Peyer's patch (tissue), 4 donors: ENCODE measurements at regions not wholly inside any gene's neighbourhood (a gene's known extent, or its start where the extent isn't known, plus 50 kb on each side); places are given as distances from the start of the nearest gene placed in this dataset.
"Not testable (repeated sequence)": the region's sequence is repeated elsewhere in the genome, so short reads cannot be mapped to it uniquely, and the experiment has no call there.

ENCODE experiments used
- DNase-seq, 3 donors: peaks; one replicate each; pipeline ENCODE4 v3.0.0-alpha.2; 2017 to 2019
- H3K27ac ChIP-seq, 4 donors: fragments of 200-600 bp; sonication (generic); one replicate each; pipeline ENCODE4 v1.5.1; 2016 to 2019
- H3K27me3 ChIP-seq, 2 donors: fragments of 200-600 bp; sonication (generic); one replicate each; pipeline ENCODE4 v1.5.1; 2019
- H3K36me3 ChIP-seq, 3 donors: fragments of 200-600 bp; sonication (generic); one replicate each; pipeline ENCODE4 v1.5.1; 2016 to 2019
- H3K4me1 ChIP-seq, 4 donors: fragments of 200-600 bp; sonication (generic); one replicate each; pipeline ENCODE4 v1.5.1; 2016 to 2019
- H3K4me3 ChIP-seq, 4 donors: fragments of 200-600 bp; sonication (generic); 1 replicate in 3 of 4; 2 replicates in 1 of 4; pipeline ENCODE4 v1.5.1; 2016 to 2019; ENCODE audit warnings: mild to moderate bottlenecking in 1 of 4
- H3K9me3 ChIP-seq, 4 donors: fragments of 200-600 bp; sonication (generic); one replicate each; pipeline ENCODE4 v1.5.1; 2016 to 2019; ENCODE audit warnings: mild to moderate bottlenecking in 1 of 4
- CTCF ChIP-seq, 6 experiments: fragments of 450-650 bp in 4 of 6; fragments of 200-600 bp in 2 of 6; sonication (generic) in 1 of 6; IDR thresholded peaks; one replicate each; pipeline ENCODE4 v1.5.1; 2017 to 2019; ENCODE audit warnings: antibody characterized with exemption in 6 of 6, mild to moderate bottlenecking in 3 of 6, moderate library complexity in 1 of 6
- POLR2A ChIP-seq, 2 donors: fragments of 450-650 bp; IDR thresholded peaks; one replicate each; pipeline ENCODE4 v1.5.1; 2017; ENCODE audit warnings: antibody characterized with exemption in 2 of 2, mild to moderate bottlenecking in 2 of 2, moderate library complexity in 2 of 2

- no peak overlapping the region for H3K27ac ChIP-seq
- no peaks in the 10 kb centered on the region for H3K4me1 ChIP-seq
- H3K9me3 ChIP-seq = peaks cover 0 to 31% (median 6%) of the 10 kb centered on the region in 4 donors
- no peak for TF ChIP-seq POLR2A (IDR thresholded peaks at IDR 0.05)
- no peak for DNase-seq
- no peak overlapping the region for H3K4me3 ChIP-seq
- no peaks in the 10 kb centered on the region for H3K27me3 ChIP-seq
- H3K36me3 ChIP-seq = no peaks in the 10 kb centered on the region
These were observed 107.2 kb upstream of the C2CD4B start for GRCh38 chr15:62272290-62272689.

- TF ChIP-seq POLR2A (IDR thresholded peaks at IDR 0.05) (no peak), CTCF (IDR thresholded peaks at IDR 0.05) (no peak)
- no peak for DNase-seq
- no peaks in the 10 kb centered on the region for H3K9me3 ChIP-seq
- H3K27ac ChIP-seq = no peak overlapping the region
- H3K4me1 ChIP-seq = no peaks in the 10 kb centered on the region
- no peaks in the 10 kb centered on the region for H3K36me3 ChIP-seq
- H3K4me3 ChIP-seq = no peak overlapping the region
- no peaks in the 10 kb centered on the region for H3K27me3 ChIP-seq
These were observed 110.7 kb upstream of the C2CD4B start for GRCh38 chr15:62275831-62276230.

GRCh38 chr15:62277816-62278394 is 112.8 kb upstream of the C2CD4B start:
- Histone ChIP-seq H3K4me1 (no peaks in the 10 kb centered on the region), H3K36me3 (no peaks in the 10 kb centered on the region), H3K27ac (no peak overlapping the region), H3K9me3 (no peaks in the 10 kb centered on the region), H3K27me3 (no peaks in the 10 kb centered on the region), H3K4me3 (no peak overlapping the region)
- no peak for DNase-seq
- TF ChIP-seq CTCF (IDR thresholded peaks at IDR 0.05) (no peak), POLR2A (IDR thresholded peaks at IDR 0.05) (no peak)

- TF ChIP-seq POLR2A (IDR thresholded peaks at IDR 0.05) (no peak), CTCF (IDR thresholded peaks at IDR 0.05) (no peak)
- Histone ChIP-seq H3K4me3 (no peak overlapping the region), H3K36me3 (no peaks in the 10 kb centered on the region), H3K27ac (no peak overlapping the region), H3K27me3 (no peaks in the 10 kb centered on the region), H3K9me3 (no peaks in the 10 kb centered on the region), H3K4me1 (no peaks in the 10 kb centered on the region)
- no peak for DNase-seq
These were observed 113.4 kb upstream of the C2CD4B start for GRCh38 chr15:62278534-62278933.

- Histone ChIP-seq H3K4me3 (no peak overlapping the region), H3K9me3 (no peaks in the 10 kb centered on the region), H3K4me1 (no peaks in the 10 kb centered on the region), H3K36me3 (no peaks in the 10 kb centered on the region), H3K27me3 (no peaks in the 10 kb centered on the region), H3K27ac (no peak overlapping the region)
- TF ChIP-seq CTCF (IDR thresholded peaks at IDR 0.05) (no peak), POLR2A (IDR thresholded peaks at IDR 0.05) (no peak)
- DNase-seq = no peak
These were observed 114.0 kb upstream of the C2CD4B start for GRCh38 chr15:62279041-62279440.

GRCh38 chr15:62280625-62281024 is 115.5 kb upstream of the C2CD4B start:
- H3K4me1 ChIP-seq = no peaks in the 10 kb centered on the region
- no peaks in the 10 kb centered on the region for H3K36me3 ChIP-seq
- H3K27me3 ChIP-seq = no peaks in the 10 kb centered on the region
- TF ChIP-seq POLR2A (IDR thresholded peaks at IDR 0.05) = no peak
- no peak for TF ChIP-seq CTCF (IDR thresholded peaks at IDR 0.05)
- no peak overlapping the region for H3K4me3 ChIP-seq
- DNase-seq = no peak
- H3K27ac ChIP-seq = no peak overlapping the region
- no peaks in the 10 kb centered on the region for H3K9me3 ChIP-seq

- not testable (repeated sequence) for H3K36me3 ChIP-seq, H3K27me3 ChIP-seq, H3K4me3 ChIP-seq
These were observed 116.7 kb upstream of the C2CD4B start for GRCh38 chr15:62281801-62282200.

More at GRCh38 chr15:62281801-62282200, 116.7 kb upstream of the C2CD4B start:
- not testable (repeated sequence) for H3K9me3 ChIP-seq, DNase-seq, H3K27ac ChIP-seq, H3K4me1 ChIP-seq
